PC-3 (cell line): ENCODE measurements at regions not wholly inside any gene's neighbourhood (a gene's known extent, or its start where the extent isn't known, plus 50 kb on each side); places are given as distances from the start of the nearest gene placed in this dataset.

Experiments used
- ATAC-seq: fragments of 200-7000 bp; cut with Tn5 transposase; 2 replicates; pipeline ENCODE4 v1.9.1; 2020; ENCODE audit warnings: mild to moderate bottlenecking, moderate library complexity
- BruUV-seq: library from RNA; stranded (reverse); fragments of 400-500 nt; replicated peaks from 2 replicates; lab custom pipeline; 2021; lab: Mats Ljungman, UMichigan
- CTCF ChIA-PET: fragments of 300-600 bp; sonication (Branson Sonifier 250); formaldehyde crosslinking; loops from one replicate; lab custom pipeline; 2022; ENCODE audit warnings: antibody characterized with exemption; lab: Charles Lee
- POLR2A ChIA-PET: fragments of 300-600 bp; sonication (Branson Sonifier 250); formaldehyde crosslinking; loops from one replicate; lab custom pipeline; 2022; ENCODE audit warnings: antibody characterized with exemption; ENCODE audit not compliant: unreplicated experiment; lab: Charles Lee
- DNase-seq: peaks from one replicate; pipeline ENCODE4 v3.0.0-alpha.2; 2015
- H2AFZ ChIP-seq: fragments of 300-600 bp; sonication (generic); 2 replicates; pipeline ENCODE4 v1.6.0; 2016; ENCODE audit warnings: antibody characterized with exemption, low read length
- H3F3A ChIP-seq: fragments of 300-600 bp; sonication (generic); one replicate; pipeline ENCODE4 v1.6.0; 2017; ENCODE audit warnings: antibody characterized with exemption, low read length, control low read depth, mild to moderate bottlenecking; ENCODE audit not compliant: unreplicated experiment
- H3K27ac ChIP-seq: fragments of 300-600 bp; sonication (generic); 2 replicates; pipeline ENCODE4 v1.5.1; 2016; ENCODE audit warnings: mild to moderate bottlenecking, low read length
- H3K27me3 ChIP-seq: fragments of 300-600 bp; sonication (generic); 2 replicates; pipeline ENCODE4 v1.6.1; 2016; ENCODE audit warnings: low read length, mixed read lengths
- H3K36me3 ChIP-seq: fragments of 300-600 bp; sonication (generic); 2 replicates; pipeline ENCODE4 v1.6.1; 2016; ENCODE audit warnings: low read depth, mixed run types, low read length, mixed read lengths
- H3K4me1 ChIP-seq: fragments of 300-600 bp; sonication (generic); 2 replicates; pipeline ENCODE4 v1.5.1; 2016; ENCODE audit warnings: low read length; ENCODE audit not compliant: insufficient read depth
- H3K4me2 ChIP-seq: fragments of 300-600 bp; sonication (generic); 2 replicates; pipeline ENCODE4 v1.6.0; 2016; ENCODE audit warnings: low read length
- H3K4me3 ChIP-seq: fragments of 300-600 bp; sonication (generic); 2 replicates; pipeline ENCODE4 v1.5.1; 2016; ENCODE audit warnings: mild to moderate bottlenecking, low read length, mixed read lengths
- H3K79me2 ChIP-seq: fragments of 300-600 bp; sonication (generic); 2 replicates; pipeline ENCODE4 v1.6.1; 2017; ENCODE audit warnings: low read length, mixed read lengths
- H3K9ac ChIP-seq: fragments of 300-600 bp; sonication (generic); 2 replicates; pipeline ENCODE4 v1.6.0; 2016; ENCODE audit warnings: mild to moderate bottlenecking, low read length
- H3K9me2 ChIP-seq: fragments of 300-600 bp; sonication (generic); replicated peaks from 2 replicates; pipeline ENCODE4 v1.6.1; 2016; ENCODE audit warnings: mixed run types, low read length, mixed read lengths
- H3K9me3 ChIP-seq: fragments of 300-600 bp; sonication (generic); 2 replicates; pipeline ENCODE4 v1.6.1; 2016; ENCODE audit warnings: low read length, mixed read lengths
- H4K20me1 ChIP-seq: fragments of 300-600 bp; sonication (generic); 2 replicates; pipeline ENCODE4 v1.6.1; 2016; ENCODE audit warnings: low read length, mixed read lengths
- EZH2 ChIP-seq: fragments of 300-600 bp; sonication (generic); IDR thresholded peaks from one replicate; pipeline ENCODE4 v1.6.1; 2017; ENCODE audit warnings: antibody characterized with exemption, mild to moderate bottlenecking, low read length; ENCODE audit not compliant: unreplicated experiment
- EZH2phosphoT487 ChIP-seq: fragments of 300-600 bp; sonication (generic); IDR thresholded peaks from 2 replicates; pipeline ENCODE4 v1.6.1; 2018; ENCODE audit warnings: mild to moderate bottlenecking, antibody characterized with exemption, low read length, borderline replicate concordance
- intact Hi-C: fragments of 100-400 bp; cut with micrococcal nuclease; formaldehyde crosslinking; loops from 2 replicates; pipeline ENCODE4 v1.9.0; 2023
- TF ChIP-seq, protein P1 (sequence below): fragments of 300-600 bp; sonication (generic); conservative IDR thresholded peaks from 2 replicates; pipeline ENCODE4 v1.5.1; 2017; ENCODE audit warnings: antibody characterized with exemption, low read depth, mild to moderate bottlenecking, low read length

DNA sequence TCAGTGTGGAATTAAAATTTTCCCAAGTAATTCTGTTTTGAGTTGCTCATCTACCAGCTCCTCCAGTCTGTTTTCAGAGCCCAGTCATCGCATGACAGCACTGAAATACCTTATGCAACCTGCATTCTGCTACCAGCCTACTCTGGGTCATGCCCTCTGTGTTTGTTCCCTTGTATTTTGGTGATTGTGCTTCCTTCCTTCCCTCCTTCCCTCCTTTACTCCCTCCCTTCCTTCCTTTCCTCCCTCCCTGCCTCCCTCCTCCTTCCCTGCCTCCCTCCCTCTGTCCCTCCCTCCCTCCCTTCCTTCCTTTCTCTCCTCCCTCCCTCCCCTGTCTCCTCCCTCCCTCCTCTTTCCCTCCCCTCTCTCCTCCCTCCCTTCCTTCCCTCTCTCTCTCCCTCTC, 289.6 kb downstream of the CDH2 start:
- H3K27me3 ChIP-seq: no peaks in the 10 kb centered on the region

DNA sequence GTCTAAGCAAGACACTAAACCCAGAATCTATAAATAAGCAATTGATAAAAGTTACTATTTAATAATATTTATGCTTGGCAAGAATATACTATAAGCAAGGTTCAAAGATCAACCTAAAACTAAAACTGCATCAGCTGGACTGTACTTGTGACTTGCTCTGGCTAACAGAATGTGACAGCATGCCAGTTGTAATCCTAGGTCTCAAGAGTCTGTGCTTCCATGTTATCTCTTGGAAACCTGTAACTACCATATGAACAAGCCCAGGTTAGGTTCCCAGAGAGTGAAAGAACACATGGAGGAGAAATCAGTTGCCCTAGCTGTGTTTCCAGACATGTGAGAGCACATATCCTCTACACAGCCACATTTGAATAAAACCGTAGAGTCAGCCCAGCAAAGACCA, 297.4 kb downstream of the CDH2 start:
- Histone ChIP-seq H3F3A (no peaks in the 10 kb centered on the region), H3K79me2 (no peaks in the 10 kb centered on the region), H3K36me3 (no peaks in the 10 kb centered on the region), H3K4me2 (no peak overlapping the region), H2AFZ (no peak overlapping the region), H4K20me1 (no peaks in the 10 kb centered on the region), H3K4me3 (no peak overlapping the region), H3K9ac (no peak overlapping the region), H3K9me2 (no peaks in the 10 kb centered on the region), H3K4me1 (no peaks in the 10 kb centered on the region), H3K9me3 (no peaks in the 10 kb centered on the region), H3K27me3 (no peaks in the 10 kb centered on the region), H3K27ac (no peak overlapping the region)
- intact Hi-C loops: no loop called here
- TF ChIP-seq EZH2phosphoT487: no peak
- TF ChIP-seq, protein P1, sequence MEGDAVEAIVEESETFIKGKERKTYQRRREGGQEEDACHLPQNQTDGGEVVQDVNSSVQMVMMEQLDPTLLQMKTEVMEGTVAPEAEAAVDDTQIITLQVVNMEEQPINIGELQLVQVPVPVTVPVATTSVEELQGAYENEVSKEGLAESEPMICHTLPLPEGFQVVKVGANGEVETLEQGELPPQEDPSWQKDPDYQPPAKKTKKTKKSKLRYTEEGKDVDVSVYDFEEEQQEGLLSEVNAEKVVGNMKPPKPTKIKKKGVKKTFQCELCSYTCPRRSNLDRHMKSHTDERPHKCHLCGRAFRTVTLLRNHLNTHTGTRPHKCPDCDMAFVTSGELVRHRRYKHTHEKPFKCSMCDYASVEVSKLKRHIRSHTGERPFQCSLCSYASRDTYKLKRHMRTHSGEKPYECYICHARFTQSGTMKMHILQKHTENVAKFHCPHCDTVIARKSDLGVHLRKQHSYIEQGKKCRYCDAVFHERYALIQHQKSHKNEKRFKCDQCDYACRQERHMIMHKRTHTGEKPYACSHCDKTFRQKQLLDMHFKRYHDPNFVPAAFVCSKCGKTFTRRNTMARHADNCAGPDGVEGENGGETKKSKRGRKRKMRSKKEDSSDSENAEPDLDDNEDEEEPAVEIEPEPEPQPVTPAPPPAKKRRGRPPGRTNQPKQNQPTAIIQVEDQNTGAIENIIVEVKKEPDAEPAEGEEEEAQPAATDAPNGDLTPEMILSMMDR: no peak
- no peak for TF ChIP-seq EZH2
- BruUV-seq: no TSS peak
- DNase-seq (no peak), ATAC-seq (no peak)
- ChIA-PET POLR2A (no interaction called here), CTCF (no interaction called here)

More for the DNA sequence above, 289.6 kb downstream of the CDH2 start:
- BruUV-seq: no TSS peak
- H3K9me3 ChIP-seq: no peaks in the 10 kb centered on the region
- no peaks in the 10 kb centered on the region for H4K20me1 ChIP-seq
- H3K4me1 ChIP-seq: peaks cover 20% of the 10 kb centered on the region
- no peaks in the 10 kb centered on the region for H3K9me2 ChIP-seq
- peak overlapping the region; percentile 35; the same call in 1 of the 2 replicates for H3K27ac ChIP-seq
- H3K79me2 ChIP-seq: no peaks in the 10 kb centered on the region
- peak overlapping the region; percentile 40 for H3K4me2 ChIP-seq
- peak; percentile 65 for DNase-seq
- ChIA-PET POLR2A (no interaction called here), CTCF (no interaction called here)
- no peaks in the 10 kb centered on the region for H3K36me3 ChIP-seq
- intact Hi-C loops: no loop called here
- H2AFZ ChIP-seq: 0 out of 2 replicates have a peak overlapping the region, but pooled peaks have one; percentile 28
- no peak overlapping the region for H3K4me3 ChIP-seq
- peak; percentile 83 for ATAC-seq
- H3F3A ChIP-seq: peaks cover 3% of the 10 kb centered on the region
- TF ChIP-seq EZH2phosphoT487 (no peak), EZH2 (no peak)
- TF ChIP-seq, protein P1: no peak
- no peak overlapping the region for H3K9ac ChIP-seq

DNA sequence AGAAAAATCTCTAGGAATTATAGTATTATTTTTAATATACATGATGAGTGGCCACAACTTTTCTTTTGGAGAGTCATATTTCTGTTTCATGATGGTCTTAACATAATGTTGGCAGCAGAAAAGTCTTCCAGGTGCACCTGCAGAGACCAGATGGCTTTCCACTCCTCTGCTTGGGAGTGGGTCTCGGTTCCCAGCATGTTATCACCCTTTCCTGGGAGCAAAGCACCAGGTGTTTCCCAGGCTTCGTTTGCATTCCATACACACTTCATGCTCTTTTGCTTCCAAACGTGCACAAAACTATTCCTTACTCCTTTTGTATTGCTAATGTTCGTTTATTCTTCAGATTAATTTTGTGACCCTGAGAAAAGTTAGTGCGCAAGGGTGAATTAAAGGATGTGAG, 305.2 kb downstream of the CDH2 start:
- H2AFZ ChIP-seq: no peak overlapping the region
- no peak overlapping the region for H3K27ac ChIP-seq
- no peaks in the 10 kb centered on the region for H4K20me1 ChIP-seq
- no peaks in the 10 kb centered on the region for H3K9me2 ChIP-seq
- no peaks in the 10 kb centered on the region for H3K27me3 ChIP-seq
- ChIA-PET POLR2A (no interaction called here), CTCF (no interaction called here)
- TF ChIP-seq, protein P1: no peak
- TF ChIP-seq EZH2 (no peak), EZH2phosphoT487 (no peak)
- H3K9ac ChIP-seq: no peak overlapping the region
- ATAC-seq (no peak), DNase-seq (no peak)
- no TSS peak for BruUV-seq
- no peaks in the 10 kb centered on the region for H3F3A ChIP-seq
- no peaks in the 10 kb centered on the region for H3K79me2 ChIP-seq
- intact Hi-C loops: loop anchor here (1.0 to 2.0 kb wide), 3 partner anchors 24 to 141 kb away; no protein-coding TSS in a partner anchor
- no peaks in the 10 kb centered on the region for H3K9me3 ChIP-seq
- no peaks in the 10 kb centered on the region for H3K4me1 ChIP-seq
- no peak overlapping the region for H3K4me2 ChIP-seq
- no peaks in the 10 kb centered on the region for H3K36me3 ChIP-seq
- H3K4me3 ChIP-seq: no peak overlapping the region
